RWPE2 (cell line): ENCODE measurements at regions not wholly inside any gene's neighbourhood (a gene's known extent, or its start where the extent isn't known, plus 50 kb on each side); places are given as distances from the start of the nearest gene placed in this dataset.

ENCODE experiments used
- ATAC-seq: fragments of 200-7000 bp; cut with Tn5 transposase; 3 replicates; pipeline ENCODE4 v1.9.1; 2021; ENCODE audit warnings: low read depth
- DNase-seq: peaks from one replicate; pipeline ENCODE4 v3.0.0-alpha.2; 2020; ENCODE audit warnings: low spot score
- H3K27ac ChIP-seq: fragments of 450-650 bp; 2 replicates; pipeline ENCODE4 v1.5.1; 2017; ENCODE audit warnings: mild to moderate bottlenecking; ENCODE audit not compliant: poor library complexity, severe bottlenecking
- H3K27me3 ChIP-seq: fragments of 250-450 bp; sonication (Bioruptor Pico); 2 replicates; pipeline ENCODE4 v1.5.1; 2021; ENCODE audit warnings: mild to moderate bottlenecking, moderate library complexity; ENCODE audit not compliant: insufficient read depth, poor library complexity, severe bottlenecking
- H3K36me3 ChIP-seq: fragments of 250-450 bp; sonication (Bioruptor Pico); 2 replicates; pipeline ENCODE4 v1.5.1; 2020; ENCODE audit warnings: low read depth, mild to moderate bottlenecking, moderate library complexity
- H3K4me1 ChIP-seq: fragments of 250-450 bp; sonication (Bioruptor Pico); 2 replicates; pipeline ENCODE4 v1.5.1; 2021; ENCODE audit warnings: mild to moderate bottlenecking, moderate library complexity; ENCODE audit not compliant: insufficient read depth, poor library complexity, severe bottlenecking
- H3K4me3 ChIP-seq: fragments of 250-450 bp; sonication (Bioruptor Pico); 2 replicates; pipeline ENCODE4 v1.5.1; 2021; ENCODE audit warnings: mild to moderate bottlenecking, moderate library complexity; ENCODE audit not compliant: severe bottlenecking
- H3K9me3 ChIP-seq: fragments of 250-450 bp; sonication (Bioruptor Pico); 2 replicates; pipeline ENCODE4 v1.5.1; 2021; ENCODE audit warnings: mild to moderate bottlenecking, moderate library complexity; ENCODE audit not compliant: severe bottlenecking
- CTCF ChIP-seq: fragments of 450-650 bp; IDR thresholded peaks from one replicate; pipeline ENCODE4 v1.5.1; 2017; ENCODE audit warnings: mild to moderate bottlenecking, moderate library complexity; ENCODE audit not compliant: poor library complexity, severe bottlenecking

- no peak for TF ChIP-seq CTCF
- DNase-seq (no peak), ATAC-seq (no peak)
- no peaks in the 10 kb centered on the region for H3K36me3 ChIP-seq
- H3K27me3 ChIP-seq: peaks cover 32% of the 10 kb centered on the region
- no peaks in the 10 kb centered on the region for H3K9me3 ChIP-seq
- H3K27ac ChIP-seq: no peak overlapping the region
- no peaks in the 10 kb centered on the region for H3K4me1 ChIP-seq
- H3K4me3 ChIP-seq: no peak overlapping the region
These were observed 233.9 kb downstream of the PTPRU start for GRCh38 chr1:29470087-29470787.

- no peak for DNase-seq
- ATAC-seq: no peak
- Histone ChIP-seq H3K9me3 (no peaks in the 10 kb centered on the region), H3K36me3 (no peaks in the 10 kb centered on the region), H3K27ac (no peak overlapping the region), H3K4me1 (no peaks in the 10 kb centered on the region), H3K4me3 (no peak overlapping the region), H3K27me3 (peaks cover 26% of the 10 kb centered on the region)
- TF ChIP-seq CTCF: no peak
These were observed 233.1 kb downstream of the PTPRU start for GRCh38 chr1:29469457-29469856.

- Histone ChIP-seq H3K9me3 (no peaks in the 10 kb centered on the region), H3K36me3 (no peaks in the 10 kb centered on the region), H3K4me3 (no peak overlapping the region), H3K27me3 (peaks cover 14% of the 10 kb centered on the region), H3K27ac (no peak overlapping the region), H3K4me1 (no peaks in the 10 kb centered on the region)
- no peak for TF ChIP-seq CTCF
- ATAC-seq (no peak), DNase-seq (no peak)
These were observed 231.9 kb downstream of the PTPRU start for GRCh38 chr1:29467989-29468900.

- DNase-seq (no peak), ATAC-seq (no peak)
- H3K27ac ChIP-seq: no peak overlapping the region
- TF ChIP-seq CTCF: no peak
- no peak overlapping the region for H3K4me3 ChIP-seq
- H3K9me3 ChIP-seq: no peaks in the 10 kb centered on the region
- H3K36me3 ChIP-seq: no peaks in the 10 kb centered on the region
- no peaks in the 10 kb centered on the region for H3K27me3 ChIP-seq
- H3K4me1 ChIP-seq: no peaks in the 10 kb centered on the region
These were observed 229.9 kb downstream of the PTPRU start for GRCh38 chr1:29466258-29466657.
